Osteoblast (primary cell): ENCODE measurements at regions not wholly inside any gene's neighbourhood (a gene's known extent, or its start where the extent isn't known, plus 50 kb on each side); places are given as distances from the start of the nearest gene placed in this dataset.

Experiments used
- DNase-seq: peaks from one replicate; pipeline ENCODE4 v3.0.0; 2011; ENCODE audit warnings: low spot score, mixed read lengths; ENCODE audit not compliant: insufficient read length; ENCODE audit errors: missing footprints
- H2AFZ ChIP-seq: 2 replicates; pipeline ENCODE4 v1.6.0; 2011; ENCODE audit warnings: mild to moderate bottlenecking, low read length
- H3K27ac ChIP-seq: 2 replicates; pipeline ENCODE4 v1.5.1; 2011; ENCODE audit warnings: mild to moderate bottlenecking, low read depth, low read length, moderate library complexity
- H3K27me3 ChIP-seq: 2 replicates; pipeline ENCODE4 v1.6.0; 2012; ENCODE audit warnings: mild to moderate bottlenecking, control low read depth, inconsistent platforms, low read length, moderate library complexity; ENCODE audit not compliant: insufficient read depth
- H3K36me3 ChIP-seq: 2 replicates; pipeline ENCODE4 v1.5.1; 2011; ENCODE audit warnings: mild to moderate bottlenecking, low read length, control low read depth, moderate library complexity; ENCODE audit not compliant: insufficient read depth
- H3K4me1 ChIP-seq: 2 replicates; pipeline ENCODE4 v1.5.1; 2011; ENCODE audit warnings: mild to moderate bottlenecking, low read length, control low read depth, moderate library complexity; ENCODE audit not compliant: insufficient read depth
- H3K4me2 ChIP-seq: 2 replicates; pipeline ENCODE4 v1.6.0; 2011; ENCODE audit warnings: mild to moderate bottlenecking, low read length; ENCODE audit not compliant: insufficient read depth
- H3K4me3 ChIP-seq: fragments of 200-600 bp; sonication (generic); 3 replicates; pipeline ENCODE4 v1.5.1; 2012; ENCODE audit warnings: mild to moderate bottlenecking, low read length, inconsistent platforms; ENCODE audit not compliant: insufficient read depth
- H3K79me2 ChIP-seq: 2 replicates; pipeline ENCODE4 v1.6.0; 2012; ENCODE audit warnings: mild to moderate bottlenecking, low read length, control low read depth, inconsistent platforms; ENCODE audit not compliant: insufficient read depth
- H3K9me3 ChIP-seq: 2 replicates; pipeline ENCODE4 v1.5.1; 2011; ENCODE audit warnings: low read depth, low read length, control low read depth
- H4K20me1 ChIP-seq: 2 replicates; pipeline ENCODE4 v1.6.0; 2012; ENCODE audit warnings: mild to moderate bottlenecking, low read length, control low read depth; ENCODE audit not compliant: insufficient read depth
- TF ChIP-seq, protein P1 (sequence below): IDR thresholded peaks from 2 replicates; pipeline ENCODE4 v1.5.1; 2011; ENCODE audit warnings: mild to moderate bottlenecking, low read depth, low read length, moderate library complexity; ENCODE audit errors: extremely low read depth

DNA sequence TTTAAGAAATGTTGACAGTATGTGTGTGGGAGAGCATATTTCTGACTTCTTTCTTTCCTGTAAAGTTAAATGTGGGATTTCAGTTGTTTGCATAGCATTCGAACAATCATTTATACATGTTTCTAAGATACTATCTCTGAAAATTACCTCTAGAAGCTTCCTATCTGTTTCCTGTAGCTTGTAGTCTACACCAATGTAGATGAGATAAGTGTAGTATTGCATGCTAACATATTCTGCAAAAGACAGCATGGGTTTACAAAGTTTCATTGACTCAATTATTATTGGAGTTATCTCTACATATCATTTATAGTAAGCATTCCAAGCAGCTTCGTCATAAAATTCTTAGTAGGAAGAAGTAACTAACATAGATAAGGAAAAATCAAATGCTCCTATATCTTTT is 98.9 kb upstream of the DPYD start:
- Histone ChIP-seq H3K4me2 (no peak overlapping the region), H3K4me3 (no peak overlapping the region), H3K79me2 (peaks cover 18% of the 10 kb centered on the region), H3K36me3 (no peaks in the 10 kb centered on the region), H3K4me1 (no peaks in the 10 kb centered on the region), H3K9me3 (no peaks in the 10 kb centered on the region), H3K27me3 (no peaks in the 10 kb centered on the region), H4K20me1 (no peaks in the 10 kb centered on the region), H3K27ac (no peak overlapping the region), H2AFZ (no peak overlapping the region)
- TF ChIP-seq, protein P1, sequence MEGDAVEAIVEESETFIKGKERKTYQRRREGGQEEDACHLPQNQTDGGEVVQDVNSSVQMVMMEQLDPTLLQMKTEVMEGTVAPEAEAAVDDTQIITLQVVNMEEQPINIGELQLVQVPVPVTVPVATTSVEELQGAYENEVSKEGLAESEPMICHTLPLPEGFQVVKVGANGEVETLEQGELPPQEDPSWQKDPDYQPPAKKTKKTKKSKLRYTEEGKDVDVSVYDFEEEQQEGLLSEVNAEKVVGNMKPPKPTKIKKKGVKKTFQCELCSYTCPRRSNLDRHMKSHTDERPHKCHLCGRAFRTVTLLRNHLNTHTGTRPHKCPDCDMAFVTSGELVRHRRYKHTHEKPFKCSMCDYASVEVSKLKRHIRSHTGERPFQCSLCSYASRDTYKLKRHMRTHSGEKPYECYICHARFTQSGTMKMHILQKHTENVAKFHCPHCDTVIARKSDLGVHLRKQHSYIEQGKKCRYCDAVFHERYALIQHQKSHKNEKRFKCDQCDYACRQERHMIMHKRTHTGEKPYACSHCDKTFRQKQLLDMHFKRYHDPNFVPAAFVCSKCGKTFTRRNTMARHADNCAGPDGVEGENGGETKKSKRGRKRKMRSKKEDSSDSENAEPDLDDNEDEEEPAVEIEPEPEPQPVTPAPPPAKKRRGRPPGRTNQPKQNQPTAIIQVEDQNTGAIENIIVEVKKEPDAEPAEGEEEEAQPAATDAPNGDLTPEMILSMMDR, result no peak
- DNase-seq, result no peak

DNA sequence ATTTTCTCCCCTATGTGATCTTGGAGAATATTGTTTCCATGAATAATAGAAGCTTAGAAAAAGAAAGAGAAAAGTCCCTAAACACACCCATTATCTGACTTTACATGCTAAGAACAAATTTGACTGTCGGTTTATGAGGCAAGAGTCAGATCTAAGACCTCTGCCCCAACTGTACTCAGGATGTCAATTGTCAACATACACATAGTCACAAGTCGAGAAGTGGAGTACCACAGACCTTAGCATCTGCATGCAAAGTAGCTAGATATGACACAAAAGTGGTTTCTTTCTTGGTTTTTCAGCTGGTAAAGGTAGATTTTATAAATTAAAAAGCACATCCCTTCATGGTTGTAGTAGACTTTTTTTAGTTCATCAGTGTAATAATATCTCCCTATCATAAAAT is 97.2 kb upstream of the DPYD start:
- Histone ChIP-seq H3K36me3 (no peaks in the 10 kb centered on the region), H3K79me2 (peaks cover 23% of the 10 kb centered on the region), H3K27ac (no peak overlapping the region), H3K4me2 (no peak overlapping the region), H3K4me1 (no peaks in the 10 kb centered on the region), H4K20me1 (no peaks in the 10 kb centered on the region), H3K4me3 (no peak overlapping the region), H3K27me3 (no peaks in the 10 kb centered on the region), H2AFZ (no peak overlapping the region), H3K9me3 (no peaks in the 10 kb centered on the region)
- TF ChIP-seq, protein P1, result no peak
- DNase-seq, result no peak

DNA sequence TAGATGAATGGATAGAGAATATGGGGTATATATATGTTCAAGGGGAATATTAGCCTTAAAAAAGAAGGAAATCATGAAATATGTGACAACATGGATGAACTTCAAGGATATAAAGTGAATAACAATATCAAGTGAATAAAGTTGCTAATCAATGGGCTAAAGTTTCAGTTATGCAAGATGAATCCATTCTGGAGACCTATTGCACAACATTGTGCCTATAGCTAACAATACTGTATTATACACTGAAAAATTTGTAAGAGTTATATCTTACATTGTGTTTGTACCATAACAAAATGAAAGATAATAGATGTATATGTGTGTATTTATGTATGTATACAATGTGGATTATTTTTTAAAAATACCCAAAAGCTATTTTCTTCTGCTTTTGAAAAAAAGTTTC is 96.3 kb upstream of the DPYD start:
- TF ChIP-seq, protein P1, result no peak
- no peaks in the 10 kb centered on the region for H3K36me3 ChIP-seq
- no peaks in the 10 kb centered on the region for H3K4me1 ChIP-seq
- H4K20me1 ChIP-seq, result no peaks in the 10 kb centered on the region
- no peaks in the 10 kb centered on the region for H3K9me3 ChIP-seq
- H3K27me3 ChIP-seq, result no peaks in the 10 kb centered on the region
- no peak overlapping the region for H2AFZ ChIP-seq
- H3K4me3 ChIP-seq, result no peak overlapping the region
- H3K4me2 ChIP-seq, result no peak overlapping the region
- H3K79me2 ChIP-seq, result peaks cover 20% of the 10 kb centered on the region
- H3K27ac ChIP-seq, result no peak overlapping the region
- no peak for DNase-seq

DNA sequence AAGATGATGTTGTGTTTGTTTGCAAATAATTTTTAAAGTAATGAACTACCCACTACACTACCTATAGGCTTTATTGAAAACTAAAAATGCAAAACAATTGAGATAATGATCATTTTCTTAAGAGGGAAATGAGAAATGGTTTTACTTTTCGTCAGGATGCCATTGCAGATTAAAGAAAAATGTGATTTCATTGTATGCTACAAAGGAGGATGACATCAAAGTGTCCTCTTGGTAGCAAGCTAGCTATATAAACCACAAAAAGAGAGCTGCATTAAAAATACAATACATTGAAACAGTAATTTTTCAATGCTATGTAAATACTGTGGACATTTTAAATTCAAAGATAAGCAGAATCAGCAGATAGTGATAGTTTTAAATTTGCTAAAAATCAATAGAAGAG is 87.5 kb upstream of the DPYD start:
- Histone ChIP-seq H3K4me2 (peak overlapping the region; percentile 58), H3K27me3 (no peaks in the 10 kb centered on the region)

More for the DNA sequence above, 87.5 kb upstream of the DPYD start:
- no peak overlapping the region for H2AFZ ChIP-seq
- DNase-seq, result no peak
- peaks cover 43% of the 10 kb centered on the region for H3K4me1 ChIP-seq
- H3K79me2 ChIP-seq, result peaks cover 37% of the 10 kb centered on the region
- H3K36me3 ChIP-seq, result no peaks in the 10 kb centered on the region
- no peaks in the 10 kb centered on the region for H3K9me3 ChIP-seq
- no peaks in the 10 kb centered on the region for H4K20me1 ChIP-seq
- H3K4me3 ChIP-seq, result no peak overlapping the region
- peak overlapping the region; percentile 24 for H3K27ac ChIP-seq
- TF ChIP-seq, protein P1, result no peak
